GM19468 (cell line): ENCODE measurements at regions not wholly inside any gene's neighbourhood (a gene's known extent, or its start where the extent isn't known, plus 50 kb on each side); places are given as distances from the start of the nearest gene placed in this dataset.
"Not testable (repeated sequence)": the region's sequence is repeated elsewhere in the genome, so short reads cannot be mapped to it uniquely, and the experiment has no call there.

Experiments
- ATAC-seq: cut with Tn5 transposase; IDR thresholded peaks from one replicate; pipeline ENCODE4 v1.9.1; 2021; ENCODE audit warnings: mild to moderate bottlenecking, moderate library complexity, moderate number of reproducible peaks; ENCODE audit not compliant: unreplicated experiment; ENCODE audit errors: extremely low read depth

DNA sequence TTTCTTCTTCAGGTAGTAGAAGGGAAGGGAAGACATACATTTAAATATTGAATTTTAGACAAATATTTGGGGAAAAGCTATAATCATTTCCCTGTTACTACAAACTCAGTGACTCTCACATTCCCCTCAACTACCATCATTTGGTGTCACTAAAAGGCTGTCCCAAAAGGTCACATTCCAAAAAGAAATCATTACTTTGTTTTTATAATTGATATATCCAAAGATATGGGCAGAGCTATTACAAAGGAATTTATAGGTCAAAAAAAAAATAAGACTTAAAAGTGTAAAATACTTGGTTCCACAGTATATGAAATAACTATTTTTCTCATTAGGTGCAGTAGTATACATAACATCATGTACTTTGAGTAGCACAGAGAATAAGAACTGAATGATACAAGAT, 751.4 kb downstream of the KCNA4 start:
- ATAC-seq, result no peak

GRCh38 chr11:29263971-29264682, 752.7 kb downstream of the KCNA4 start:
- no peak for ATAC-seq

DNA sequence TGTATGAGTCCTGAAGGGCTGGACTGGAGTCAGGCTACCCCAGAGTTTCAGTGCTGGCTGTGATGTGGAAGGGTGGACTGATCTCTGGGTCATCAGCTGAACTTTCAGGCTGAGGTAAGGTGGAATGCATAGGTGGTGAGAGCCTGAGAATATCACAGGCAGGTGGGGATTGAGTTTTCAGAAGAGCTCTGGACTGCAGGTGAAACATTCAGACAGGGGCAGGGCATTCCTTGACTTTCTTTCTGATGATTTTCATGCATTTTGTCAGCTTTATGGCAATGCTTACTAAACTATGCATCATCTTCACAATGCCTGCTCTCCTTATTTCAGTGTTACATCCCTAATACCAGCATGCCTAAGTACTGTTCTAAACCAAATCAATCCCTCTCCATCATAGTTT, 755.0 kb downstream of the KCNA4 start:
- no peak for ATAC-seq

- no peak for ATAC-seq
Observed at GRCh38 chr11:29260939-29261705, 755.7 kb downstream of the KCNA4 start.

DNA sequence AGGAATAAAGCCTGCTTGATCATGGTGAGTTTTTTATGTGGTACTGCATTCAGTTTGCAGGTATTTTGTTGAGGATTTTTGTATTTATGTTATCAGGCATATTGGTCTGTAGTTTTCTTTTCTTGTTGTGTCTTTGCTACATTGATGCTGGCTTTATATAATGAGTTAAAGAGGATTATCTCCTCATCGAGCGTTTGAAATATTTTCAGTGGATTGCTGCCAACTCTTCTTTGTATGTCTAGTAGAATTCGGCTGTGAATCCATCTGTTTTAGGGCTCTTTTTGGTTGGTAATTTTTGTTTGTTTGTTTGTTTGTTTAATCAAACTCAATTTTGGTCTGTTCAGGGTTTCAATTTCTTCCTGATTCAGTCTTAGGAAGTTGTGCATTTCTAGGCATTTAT, 758.4 kb downstream of the KCNA4 start:
- ATAC-seq, result no peak

- peak; percentile 25 for ATAC-seq
Observed at GRCh38 chr11:29256580-29256979, 760.2 kb downstream of the KCNA4 start.

DNA sequence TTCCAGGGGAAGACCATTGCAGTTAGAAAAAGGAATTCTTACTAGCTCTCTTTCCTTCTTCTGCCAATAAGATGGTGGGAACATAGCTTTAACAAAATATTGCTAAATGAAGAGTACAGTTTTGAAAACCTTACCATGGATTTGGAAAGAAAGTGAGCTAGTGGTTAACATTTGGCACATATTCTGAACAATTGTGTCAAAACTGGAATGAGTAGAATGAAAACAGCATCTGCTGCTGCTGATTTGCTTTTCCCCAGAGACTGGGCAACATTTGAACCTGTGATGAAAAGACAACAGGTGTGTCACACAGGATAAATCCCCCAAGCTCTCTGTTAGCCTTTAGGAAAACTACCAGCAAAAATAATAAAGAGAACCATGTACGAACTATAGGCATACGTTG, 761.4 kb downstream of the KCNA4 start:
- no peak for ATAC-seq

GRCh38 chr11:29251738-29252137, 765.1 kb downstream of the KCNA4 start:
- no peak for ATAC-seq

DNA sequence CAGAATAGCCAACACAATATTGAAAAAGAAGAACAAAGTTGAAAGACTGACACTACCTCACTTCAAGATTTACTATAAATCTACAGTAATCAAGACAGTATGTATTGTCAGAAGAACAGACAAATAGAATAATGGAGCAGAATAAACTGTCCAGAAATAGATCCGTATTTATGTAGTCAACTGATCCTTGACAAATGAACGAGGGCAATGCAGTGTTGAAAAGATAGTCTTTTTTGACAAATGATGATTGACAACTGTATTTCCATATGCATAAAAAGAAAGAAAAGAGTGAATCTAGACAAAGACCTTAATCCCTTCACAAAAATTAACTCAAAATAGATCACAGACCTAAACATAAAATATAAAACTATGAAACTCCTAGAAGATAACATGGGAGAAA, 767.1 kb downstream of the KCNA4 start:
- no peak for ATAC-seq

GRCh38 chr11:29244355-29244754, 772.5 kb downstream of the KCNA4 start:
- ATAC-seq, result no peak

- ATAC-seq, result no peak
Observed at GRCh38 chr11:29243616-29244015, 773.2 kb downstream of the KCNA4 start.

GRCh38 chr11:29231991-29232390, 784.8 kb downstream of the KCNA4 start:
- ATAC-seq, result no peak

- ATAC-seq, result no peak
Observed at GRCh38 chr11:29231586-29231985, 785.2 kb downstream of the KCNA4 start.

- no peak for ATAC-seq
Observed at GRCh38 chr11:29227811-29228210, 789.0 kb downstream of the KCNA4 start.

DNA sequence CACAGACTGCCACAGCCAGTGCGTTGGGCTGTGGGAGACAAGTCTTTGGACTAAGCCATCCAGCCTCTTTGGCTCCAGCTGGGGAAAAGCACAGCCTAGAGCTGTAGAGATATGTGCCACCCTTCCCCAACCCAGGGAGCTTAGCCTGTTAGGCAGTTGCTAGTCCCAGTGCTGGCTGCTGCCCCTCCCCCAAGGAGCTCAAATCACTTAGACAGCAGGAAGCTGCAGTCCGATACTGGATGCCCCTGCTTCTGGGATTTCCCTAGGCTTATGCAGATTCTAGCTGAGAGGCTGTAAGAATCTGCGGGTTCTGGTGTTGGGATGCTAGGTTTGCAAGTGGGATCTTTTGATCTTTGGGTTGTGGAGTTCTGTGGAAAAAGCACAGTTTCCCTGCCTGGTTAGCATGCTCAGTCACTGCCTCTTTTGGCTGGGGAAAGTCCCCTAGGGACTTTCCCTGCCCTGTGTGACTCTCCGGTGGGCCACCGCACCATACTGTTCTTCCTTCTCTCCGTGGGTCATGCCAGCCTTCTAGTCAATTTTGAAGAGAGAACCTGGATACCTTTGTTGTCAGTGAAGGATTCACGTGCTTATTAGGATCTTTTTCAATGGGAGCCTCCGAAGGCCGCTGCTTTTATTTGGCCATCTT, 792.0 kb downstream of the KCNA4 start:
- no peak for ATAC-seq

DNA sequence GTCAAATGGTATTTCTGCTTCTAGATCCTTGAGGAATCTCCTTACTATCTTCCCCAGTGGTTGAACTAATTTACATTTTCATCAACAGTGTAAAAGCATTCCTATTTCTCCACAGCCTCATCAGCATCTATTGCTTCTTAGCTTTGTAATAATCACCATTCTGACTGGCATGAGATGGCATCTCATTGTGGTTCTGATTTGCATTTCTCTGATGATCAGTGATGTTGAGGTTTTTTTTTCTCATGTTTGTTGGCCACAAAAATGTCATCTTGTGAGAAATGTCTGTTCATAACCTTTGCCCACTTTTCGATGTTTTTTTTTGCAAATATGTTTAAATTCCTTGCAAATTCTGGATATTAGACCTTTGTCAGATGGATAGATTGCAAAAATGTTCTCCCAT, 797.3 kb downstream of the KCNA4 start:
- ATAC-seq, result not testable (repeated sequence)

DNA sequence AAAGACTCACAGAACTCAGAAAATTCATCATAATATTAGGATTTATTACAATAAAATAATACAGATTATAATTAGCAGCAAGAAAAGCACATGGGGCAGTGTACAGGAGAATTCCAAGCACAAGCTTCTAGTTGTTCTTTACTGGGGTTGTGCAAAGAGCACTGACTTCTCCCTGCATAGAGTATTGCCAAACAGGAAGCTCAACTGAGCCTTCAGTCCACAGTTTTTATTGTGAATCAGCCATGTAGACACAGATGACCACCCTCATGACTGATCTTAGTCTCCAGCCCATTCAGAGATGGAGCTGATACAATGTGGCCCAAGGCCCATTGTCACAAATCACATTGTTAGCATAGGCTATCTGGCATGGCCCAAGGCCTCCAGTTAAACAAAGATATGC, 798.9 kb downstream of the KCNA4 start:
- no peak for ATAC-seq

GRCh38 chr11:29214833-29215232, 802.0 kb downstream of the KCNA4 start:
- ATAC-seq, result no peak

DNA sequence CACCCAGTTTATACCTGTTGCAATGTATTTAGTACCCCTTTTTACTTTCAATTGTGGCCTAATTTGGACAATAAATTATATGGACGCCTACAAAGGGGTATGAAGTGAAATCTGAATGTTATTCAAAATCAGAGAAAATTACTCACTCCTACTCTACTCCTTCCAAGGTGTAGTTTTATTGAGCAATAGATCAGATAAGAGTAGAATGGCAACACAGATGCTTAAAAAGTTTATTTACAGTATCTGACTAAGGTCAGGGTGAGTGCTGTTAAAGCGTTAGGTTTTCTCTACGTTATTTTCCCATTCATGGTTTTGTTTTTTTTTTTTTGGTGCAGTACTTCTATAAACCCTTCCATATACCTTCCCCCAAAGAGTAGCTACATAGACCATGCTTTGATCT, 805.6 kb downstream of the KCNA4 start:
- no peak for ATAC-seq

GRCh38 chr11:29210426-29210825, 806.4 kb downstream of the KCNA4 start:
- ATAC-seq, result no peak

- no peak for ATAC-seq
Observed at GRCh38 chr11:29208117-29208516, 808.7 kb downstream of the KCNA4 start.
